Umbilical cord (tissue), 1 donor: ENCODE measurements at regions not wholly inside any gene's neighbourhood (a gene's known extent, or its start where the extent isn't known, plus 50 kb on each side); places are given as distances from the start of the nearest gene placed in this dataset.

Experiments
- DNase-seq: peaks from one replicate; pipeline ENCODE4 v3.0.0-alpha.2; 2015; ENCODE audit warnings: low spot score

DNA sequence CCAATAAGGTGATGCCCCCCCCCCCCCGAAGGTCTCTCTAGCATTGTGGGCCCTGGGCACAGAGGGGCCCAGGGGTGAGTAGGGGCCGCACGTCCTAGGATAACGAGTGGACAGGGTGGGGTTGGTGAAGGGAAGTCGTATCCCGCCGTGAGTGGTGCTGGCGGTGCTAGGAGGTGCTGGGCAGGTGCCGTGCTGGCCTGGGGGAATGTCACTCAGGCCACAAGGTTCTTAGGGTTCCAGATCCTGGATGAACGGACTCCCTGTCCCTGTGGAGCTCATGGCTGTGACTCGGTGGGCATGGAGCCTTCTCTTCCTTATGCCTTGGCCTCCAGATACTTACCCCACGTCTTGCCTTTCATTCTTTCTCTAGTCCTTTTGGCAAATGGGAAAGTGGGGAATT is 157.4 kb upstream of the SOX1 start:
- no peak for DNase-seq

GRCh38 chr13:111909971-111910671 is 156.8 kb upstream of the SOX1 start:
- DNase-seq, result no peak

GRCh38 chr13:111911121-111911720 is 155.7 kb upstream of the SOX1 start:
- no peak for DNase-seq

- no peak for DNase-seq
These were observed 155.0 kb upstream of the SOX1 start for GRCh38 chr13:111911754-111912452.

DNA sequence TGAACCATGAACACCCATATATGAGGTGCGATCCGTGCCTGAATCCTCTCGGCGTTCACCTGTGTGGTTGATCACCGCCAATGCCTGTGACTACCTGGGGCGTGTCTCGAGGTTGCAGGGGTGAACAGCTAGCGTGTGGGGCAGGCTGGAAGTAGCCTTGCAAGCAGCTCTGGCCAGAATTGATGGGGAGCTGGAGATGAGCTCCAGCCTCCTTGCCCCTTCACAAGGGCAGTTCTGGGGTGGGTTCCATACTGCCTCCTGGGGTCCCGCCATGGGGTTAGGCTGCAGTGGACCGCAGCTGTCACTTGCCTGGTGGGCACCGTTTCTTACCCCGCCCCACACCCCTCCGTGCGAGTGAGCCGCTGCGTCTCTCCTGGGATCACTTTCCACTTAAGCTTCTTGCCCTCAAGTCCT is 154.5 kb upstream of the SOX1 start:
- DNase-seq, result no peak

DNA sequence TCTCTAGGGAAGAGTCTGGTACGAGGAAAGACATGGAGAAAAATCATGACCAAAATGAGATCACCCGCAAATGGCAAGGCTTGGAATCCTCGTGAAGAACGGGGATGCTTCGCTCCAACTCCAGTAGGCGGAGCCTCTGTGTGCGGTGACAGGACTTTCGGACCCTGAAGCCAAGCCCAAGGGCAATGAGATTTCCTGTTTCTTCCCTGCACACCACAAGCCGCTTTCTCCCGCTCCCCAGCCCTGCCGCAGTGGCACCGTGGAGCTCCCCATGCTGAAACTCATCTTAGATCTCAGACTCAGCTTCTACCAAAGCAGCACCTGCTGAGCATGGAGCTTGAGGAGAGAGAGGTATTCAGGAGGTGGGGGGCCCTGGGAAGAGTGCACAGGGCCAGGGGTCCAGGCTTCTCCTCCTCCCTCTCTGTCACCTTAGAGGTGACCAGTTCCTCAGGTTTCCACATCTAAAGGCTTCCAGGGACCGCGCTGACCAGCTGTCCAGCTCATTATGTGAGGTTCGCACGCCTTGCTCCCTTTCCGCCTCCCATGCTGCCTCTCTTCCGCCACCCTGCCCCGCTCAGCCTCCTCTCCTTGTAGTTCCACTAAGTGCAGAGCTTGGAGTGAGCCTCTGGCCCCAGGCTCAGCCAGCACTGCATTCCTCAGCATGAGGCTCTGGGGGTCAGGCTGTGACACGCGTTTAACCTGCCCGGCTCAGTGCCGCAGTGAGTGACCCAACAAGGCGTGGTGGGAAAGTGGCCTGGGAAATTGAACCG is 153.8 kb upstream of the SOX1 start:
- DNase-seq, result no peak

- no peak for DNase-seq
These were observed 153.2 kb upstream of the SOX1 start for GRCh38 chr13:111913761-111914140.

GRCh38 chr13:111914241-111915103 is 152.5 kb upstream of the SOX1 start:
- DNase-seq, result no peak

DNA sequence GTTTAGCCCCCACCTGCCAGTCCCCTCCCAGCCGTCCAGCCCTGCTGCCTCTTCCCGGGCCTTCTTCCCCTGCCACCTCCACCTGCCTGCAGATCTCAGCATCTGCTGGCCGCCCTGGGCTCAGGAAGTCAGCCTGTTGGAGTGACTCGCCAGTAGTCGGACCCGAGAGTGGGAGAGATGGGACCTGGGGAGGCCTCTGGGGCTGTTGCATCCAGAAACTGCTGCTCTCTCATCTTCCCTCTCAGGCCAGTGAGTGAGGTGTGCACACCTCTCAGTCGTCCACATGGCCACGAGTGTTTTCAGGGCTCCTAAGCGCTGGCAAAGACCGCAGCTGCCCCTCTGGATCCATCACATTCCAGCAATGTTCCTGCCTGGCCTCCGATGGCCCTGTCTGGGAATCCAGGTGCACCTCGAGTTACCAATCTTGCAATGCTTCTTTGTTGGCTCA is 151.8 kb upstream of the SOX1 start:
- no peak for DNase-seq

DNA sequence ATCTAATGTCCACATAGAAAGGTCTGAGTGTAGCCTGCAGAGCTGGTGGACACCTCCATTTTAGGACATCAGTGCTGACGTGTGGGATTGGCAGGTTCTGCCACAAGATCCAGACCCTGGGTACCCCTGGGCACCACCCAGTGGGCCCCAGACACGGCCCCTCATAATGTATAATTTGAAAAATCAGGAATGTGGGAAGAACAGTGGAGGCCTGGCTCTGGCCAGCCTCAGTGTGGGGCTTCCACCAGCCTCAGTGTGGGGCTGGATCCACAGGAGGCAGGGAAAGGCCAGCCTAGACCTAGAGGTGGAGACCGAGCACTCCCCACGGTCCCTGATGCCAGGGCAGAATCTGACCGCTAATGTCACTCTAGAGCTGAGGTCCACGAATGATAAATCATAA is 150.7 kb upstream of the SOX1 start:
- DNase-seq, result no peak

DNA sequence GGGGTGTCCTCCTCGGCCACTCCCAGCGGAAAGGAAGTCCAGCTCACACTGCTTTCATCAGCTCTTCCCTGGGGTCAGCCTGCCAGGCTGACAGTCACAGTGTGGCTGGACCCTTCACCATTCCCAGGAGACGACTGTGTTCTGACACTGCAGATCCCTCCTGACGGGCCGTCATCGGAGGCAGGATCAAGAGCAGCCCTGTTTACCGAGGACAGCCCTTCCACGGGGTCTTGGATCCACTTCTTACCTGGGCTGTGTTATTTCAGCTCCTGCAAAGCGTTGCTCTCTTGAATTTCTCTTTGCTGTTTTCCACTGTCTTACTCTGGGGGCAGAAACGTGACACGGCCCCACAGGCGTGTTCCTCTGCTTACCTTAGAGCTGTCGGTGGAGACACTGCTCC is 149.9 kb upstream of the SOX1 start:
- no peak for DNase-seq

DNA sequence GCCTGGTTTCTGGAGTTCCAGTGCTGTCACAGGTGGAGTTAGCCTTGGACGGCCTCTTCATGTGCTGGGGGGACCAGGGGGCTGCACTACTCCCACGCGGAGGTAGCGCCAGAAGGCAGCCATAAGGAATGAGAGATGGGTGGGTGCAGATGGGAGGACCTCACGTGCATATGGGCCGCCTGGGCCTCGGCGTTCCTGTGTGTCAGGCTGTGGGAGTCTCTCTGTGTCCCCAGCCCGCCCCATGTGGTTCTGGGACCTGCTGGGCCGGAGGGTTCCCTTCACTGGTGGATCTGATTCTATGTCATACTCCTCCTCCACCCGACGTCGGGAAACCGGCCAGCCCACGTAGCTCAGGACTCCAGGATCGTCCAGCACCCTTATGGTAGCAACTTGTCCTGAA is 149.0 kb upstream of the SOX1 start:
- no peak for DNase-seq

- no peak for DNase-seq
These were observed 147.7 kb upstream of the SOX1 start for GRCh38 chr13:111919286-111919685.

- DNase-seq, result no peak
These were observed 147.1 kb upstream of the SOX1 start for GRCh38 chr13:111919849-111920248.

- no peak for DNase-seq
These were observed 146.5 kb upstream of the SOX1 start for GRCh38 chr13:111920306-111920931.

DNA sequence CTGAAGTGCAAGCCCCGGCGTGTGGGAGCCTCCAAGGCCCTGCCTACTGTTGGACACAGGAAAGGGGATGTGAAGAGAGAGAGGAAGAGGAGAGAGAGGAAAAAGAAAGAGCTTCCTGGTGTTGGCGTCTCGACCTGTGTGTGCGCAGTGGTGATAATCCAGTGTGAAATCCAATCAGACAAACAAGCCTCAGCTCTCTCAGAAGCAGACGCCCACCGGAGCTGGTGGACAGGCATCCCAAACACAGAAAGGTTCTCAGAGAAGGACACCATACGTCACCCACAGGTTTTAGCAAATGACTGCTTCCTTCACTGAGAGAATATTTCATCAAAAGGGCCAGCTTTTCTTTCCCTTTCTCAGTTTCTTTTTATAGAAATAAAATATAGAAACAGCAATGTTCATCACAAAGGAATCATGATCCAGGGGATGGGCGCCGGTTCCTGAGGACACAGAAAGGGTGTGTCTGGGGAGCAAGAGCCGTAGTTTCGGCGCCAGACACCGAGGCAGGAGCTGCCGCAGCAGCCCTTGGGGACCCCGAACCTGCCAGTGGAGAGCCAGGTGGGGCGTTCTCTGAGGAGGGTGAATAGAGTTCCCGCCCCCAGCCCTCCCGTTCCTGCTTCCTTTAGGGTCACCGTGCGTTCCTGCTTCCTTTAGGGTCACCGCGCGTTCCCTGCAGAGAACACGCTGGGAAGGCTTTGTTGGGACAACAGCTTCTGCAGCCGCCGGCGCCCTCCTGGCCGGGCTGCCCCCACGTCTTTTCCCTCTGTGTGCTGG is 145.8 kb upstream of the SOX1 start:
- no peak for DNase-seq

DNA sequence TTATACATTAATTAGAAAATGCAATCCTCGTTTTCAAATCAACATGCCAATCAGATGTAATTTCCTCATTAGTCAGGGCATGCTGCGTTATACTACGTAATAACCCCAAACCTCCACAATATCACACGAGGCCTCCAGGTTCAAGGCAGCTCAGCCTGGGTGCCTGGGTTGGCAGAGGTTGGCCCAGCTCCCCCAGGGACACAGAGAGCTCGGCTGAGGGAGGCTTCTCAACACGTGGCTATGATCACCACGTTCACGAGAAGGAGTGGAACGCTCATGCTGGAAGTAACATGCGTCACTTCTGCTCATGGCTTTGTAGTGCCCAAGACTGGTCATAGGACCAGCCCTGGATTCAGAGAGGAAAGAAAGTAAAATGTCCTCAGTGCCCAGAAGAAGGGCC is 144.9 kb upstream of the SOX1 start:
- no peak for DNase-seq

DNA sequence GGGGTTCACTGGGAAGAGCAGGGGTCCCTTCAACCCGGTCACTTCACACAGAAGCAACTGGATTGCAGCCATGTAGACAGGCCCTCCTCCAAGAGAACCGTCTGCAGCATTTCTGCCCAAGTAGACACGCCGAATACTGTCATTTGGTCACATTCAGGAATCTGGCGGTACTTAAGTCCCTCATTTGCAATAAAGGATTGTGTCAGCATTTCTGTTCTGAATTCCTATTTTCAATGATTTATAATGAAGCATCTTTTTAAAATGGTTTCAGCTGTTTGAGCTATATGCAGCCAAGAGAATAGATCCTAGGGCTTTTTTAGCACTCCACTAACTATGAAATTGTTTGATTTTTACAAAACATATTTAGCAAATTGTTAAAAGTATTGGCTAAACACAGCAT is 143.5 kb upstream of the SOX1 start:
- DNase-seq, result no peak

DNA sequence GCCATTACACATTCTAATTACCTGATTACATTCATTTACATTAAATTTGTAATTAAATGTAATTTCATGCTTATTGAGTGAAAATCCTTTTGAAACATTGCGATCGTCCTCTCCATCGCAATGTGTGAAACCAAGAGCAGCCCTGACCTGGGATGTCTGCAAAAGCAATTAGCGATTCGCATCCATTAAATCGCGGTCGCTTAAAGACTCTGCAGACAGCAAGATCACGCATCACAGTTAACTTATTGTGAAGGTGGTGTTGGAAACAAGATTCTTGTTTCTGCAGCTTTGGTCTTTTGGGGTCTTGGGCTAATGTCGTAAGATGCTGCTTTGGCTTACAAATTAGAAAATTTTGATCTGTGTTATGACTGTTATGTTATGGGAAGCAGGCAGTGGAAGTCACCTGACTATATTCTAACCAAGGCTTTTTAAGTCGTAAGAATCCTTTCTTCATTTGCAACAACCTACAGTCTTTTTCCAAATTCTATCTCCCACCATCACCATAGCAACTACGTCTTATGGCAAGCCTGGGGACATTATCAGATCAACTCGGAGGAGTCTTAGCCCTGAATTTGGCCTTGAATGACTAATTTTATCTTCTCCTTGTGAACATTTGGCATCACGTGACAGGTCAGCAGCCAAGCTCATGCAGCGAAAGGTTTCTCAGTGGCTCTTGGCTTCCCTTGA is 142.8 kb upstream of the SOX1 start:
- DNase-seq, result no peak
